Mononuclear cell (primary cell): ENCODE measurements at regions not wholly inside any gene's neighbourhood (a gene's known extent, or its start where the extent isn't known, plus 50 kb on each side); places are given as distances from the start of the nearest gene placed in this dataset.

Experiments used
- H3K27me3 ChIP-seq: 2 replicates; pipeline ENCODE4 v1.6.0; 2011; ENCODE audit warnings: low read length, control low read depth; ENCODE audit not compliant: insufficient read depth
- H3K4me1 ChIP-seq: 2 replicates; pipeline ENCODE4 v1.5.1; 2011; ENCODE audit warnings: mild to moderate bottlenecking, low read length, control low read depth; ENCODE audit not compliant: insufficient read depth
- H3K4me3 ChIP-seq: 2 replicates; pipeline ENCODE4 v1.5.1; 2011; ENCODE audit warnings: mild to moderate bottlenecking, low read length, moderate library complexity
- H3K9me3 ChIP-seq: 2 replicates; pipeline ENCODE4 v1.5.1; 2011; ENCODE audit warnings: low read depth, mild to moderate bottlenecking, control low read depth, low read length

DNA sequence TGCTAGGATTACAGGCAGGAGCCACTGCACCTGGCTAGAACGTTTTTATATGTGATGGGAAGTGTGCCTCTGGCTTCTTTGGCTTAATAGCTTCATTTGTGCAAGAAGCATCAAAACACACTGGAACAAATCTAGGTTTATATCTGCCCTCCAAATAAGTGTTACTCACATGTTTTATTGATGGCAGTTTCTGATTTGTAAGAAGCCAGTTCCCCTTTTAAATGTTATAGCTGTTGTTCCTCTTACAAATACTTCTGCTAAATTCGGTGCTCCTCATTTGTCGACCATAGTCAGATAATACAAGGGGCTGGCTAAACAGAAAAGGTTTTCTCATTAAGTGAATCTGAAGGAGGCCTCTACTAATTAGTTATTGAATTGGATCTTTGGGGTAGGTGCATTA, 307.1 kb upstream of the SEMA6D start:
- Histone ChIP-seq H3K4me3 (no peak overlapping the region), H3K27me3 (no peaks in the 10 kb centered on the region), H3K4me1 (no peaks in the 10 kb centered on the region), H3K9me3 (no peaks in the 10 kb centered on the region)

DNA sequence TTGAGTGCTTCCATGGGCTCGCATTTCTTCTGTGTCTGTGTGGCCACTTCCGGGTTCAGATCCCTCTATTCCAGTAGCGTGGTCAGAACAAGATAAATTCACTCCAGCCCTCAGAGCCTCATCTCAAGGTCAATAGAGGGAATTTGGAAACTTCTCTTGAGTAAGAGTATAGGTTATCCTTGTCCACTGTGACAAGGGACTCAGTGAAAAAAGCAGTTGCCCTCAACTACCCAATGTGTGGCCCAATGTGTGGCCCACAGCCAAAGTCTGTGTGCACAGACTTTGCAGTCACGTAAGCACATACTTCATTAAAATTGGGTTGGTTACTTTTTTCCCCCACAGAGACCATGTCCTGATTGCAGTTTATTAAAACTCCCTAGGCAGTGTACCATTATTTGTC, 305.6 kb upstream of the SEMA6D start:
- H3K27me3 ChIP-seq = no peaks in the 10 kb centered on the region
- H3K4me3 ChIP-seq = no peak overlapping the region
- H3K9me3 ChIP-seq = no peaks in the 10 kb centered on the region
- H3K4me1 ChIP-seq = no peaks in the 10 kb centered on the region

DNA sequence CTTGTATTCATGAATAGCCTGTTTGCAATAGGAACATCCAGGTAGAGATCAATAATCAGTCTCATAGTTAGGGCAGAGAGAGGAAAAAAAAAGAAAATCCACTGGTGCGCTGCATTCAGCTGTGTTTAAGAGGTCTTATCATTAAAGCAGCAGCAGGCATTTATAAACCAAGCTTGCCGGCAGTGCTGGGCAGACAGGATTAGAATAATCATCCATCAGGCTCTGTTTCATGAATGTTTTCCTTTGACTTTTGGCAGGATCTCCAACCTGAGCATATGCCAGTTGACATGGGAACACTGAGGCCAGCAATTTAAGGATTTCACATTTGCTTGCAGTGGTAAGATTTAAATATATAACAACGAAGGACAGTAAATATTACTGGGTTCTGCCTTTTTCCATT, 305.2 kb upstream of the SEMA6D start:
- H3K4me1 ChIP-seq = no peaks in the 10 kb centered on the region

DNA sequence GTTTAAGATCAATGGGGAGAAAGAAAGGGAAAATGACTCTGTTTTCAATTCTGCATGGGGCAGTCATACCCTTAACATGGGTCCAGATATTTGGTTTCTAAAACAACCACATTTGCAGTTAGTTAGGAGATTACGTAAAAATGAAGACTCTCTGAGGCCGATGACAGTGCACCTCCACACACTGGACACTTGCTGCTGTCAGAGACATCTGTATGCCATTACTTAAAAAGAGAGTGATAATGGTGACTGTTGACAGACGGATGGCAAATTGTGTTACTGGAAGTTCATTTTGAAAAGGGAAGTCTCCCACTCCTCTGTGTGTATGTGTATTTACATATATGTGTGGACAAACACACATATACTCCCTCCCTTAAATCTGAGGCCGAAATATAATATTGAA, 304.5 kb upstream of the SEMA6D start:
- Histone ChIP-seq H3K27me3 (no peaks in the 10 kb centered on the region), H3K9me3 (no peaks in the 10 kb centered on the region), H3K4me1 (no peaks in the 10 kb centered on the region), H3K4me3 (no peak overlapping the region)

More for the DNA sequence above, 305.2 kb upstream of the SEMA6D start:
- Histone ChIP-seq H3K4me3 (no peak overlapping the region), H3K9me3 (no peaks in the 10 kb centered on the region), H3K27me3 (no peaks in the 10 kb centered on the region)

DNA sequence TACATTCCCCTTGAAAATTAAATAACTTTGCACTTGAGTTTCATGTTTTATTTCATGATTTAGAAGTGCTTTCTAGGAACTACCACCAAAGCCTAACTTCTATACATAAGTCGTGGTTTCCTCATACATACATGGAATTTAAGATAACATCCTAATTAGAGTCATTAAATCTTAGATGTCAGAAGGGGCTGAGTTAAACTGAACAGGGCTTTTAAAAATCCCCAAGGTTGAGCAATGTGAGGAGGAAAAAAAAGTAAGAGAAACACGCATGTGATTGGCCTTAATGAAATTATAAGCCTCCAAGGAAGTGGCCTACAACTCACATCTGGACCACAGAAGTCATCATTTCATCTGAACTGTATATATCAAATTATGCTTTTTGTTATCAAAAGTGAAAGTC, 303.1 kb upstream of the SEMA6D start:
- Histone ChIP-seq H3K4me3 (no peak overlapping the region), H3K27me3 (no peaks in the 10 kb centered on the region)

DNA sequence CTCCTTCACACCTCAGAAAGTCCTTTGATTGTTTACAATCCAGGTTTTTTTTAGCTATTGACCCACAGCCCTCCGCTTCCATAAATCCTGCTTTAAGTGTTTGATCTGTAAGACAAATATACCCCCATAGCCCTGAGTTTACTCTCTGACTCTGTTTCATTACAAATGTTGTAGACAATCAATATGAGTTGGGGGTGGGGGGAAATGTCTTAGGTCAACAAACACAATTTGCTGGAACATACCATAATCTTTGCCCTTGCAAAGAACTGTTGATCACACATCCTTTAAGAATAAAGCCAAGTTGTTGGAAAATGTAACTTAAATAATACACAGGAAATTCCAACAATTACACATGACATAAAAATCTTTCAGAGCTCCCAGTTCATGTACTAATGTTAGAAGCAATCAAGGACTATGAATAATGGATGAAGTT, 301.8 kb upstream of the SEMA6D start:
- Histone ChIP-seq H3K4me3 (no peak overlapping the region), H3K9me3 (no peaks in the 10 kb centered on the region), H3K4me1 (no peaks in the 10 kb centered on the region), H3K27me3 (no peaks in the 10 kb centered on the region)

More for the DNA sequence above, 303.1 kb upstream of the SEMA6D start:
- Histone ChIP-seq H3K4me1 (no peaks in the 10 kb centered on the region), H3K9me3 (no peaks in the 10 kb centered on the region)

DNA sequence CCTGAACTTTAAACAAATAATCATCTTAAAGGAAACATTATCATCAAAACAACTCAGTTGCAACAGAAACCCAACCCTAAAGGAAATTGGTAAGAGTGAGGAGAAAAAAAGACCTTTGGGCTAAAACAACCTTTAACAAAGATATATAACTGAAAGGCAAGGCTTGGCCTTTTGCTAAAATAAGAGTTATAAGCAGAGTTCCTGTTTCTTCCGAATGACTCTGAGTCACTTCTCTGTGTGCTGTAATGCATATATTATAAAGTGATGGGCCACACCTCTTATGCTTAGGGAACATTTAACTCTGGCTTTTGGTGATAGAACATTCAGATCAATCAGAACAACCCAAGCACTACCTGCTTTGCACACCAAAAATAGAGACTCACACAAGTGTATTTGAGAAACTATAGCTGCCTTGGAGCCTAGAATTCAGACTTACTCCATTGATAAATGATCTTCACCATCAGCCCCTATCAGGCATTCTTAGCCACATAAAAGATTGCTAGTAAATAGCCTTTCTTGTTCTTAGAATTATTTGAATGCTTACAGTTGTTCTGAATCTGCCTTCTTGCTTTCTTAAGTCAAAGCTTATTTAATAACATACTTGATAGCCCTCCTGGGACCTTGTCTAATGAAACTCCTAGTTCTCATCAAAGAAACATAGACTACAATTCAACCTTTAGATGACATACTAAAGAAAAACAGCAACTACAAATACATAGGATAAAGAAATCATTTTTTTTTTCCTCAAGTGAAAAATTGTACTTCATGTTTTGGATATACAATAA, 294.2 kb upstream of the SEMA6D start:
- Histone ChIP-seq H3K4me1 (no peaks in the 10 kb centered on the region), H3K9me3 (no peaks in the 10 kb centered on the region), H3K27me3 (no peaks in the 10 kb centered on the region), H3K4me3 (no peak overlapping the region)

DNA sequence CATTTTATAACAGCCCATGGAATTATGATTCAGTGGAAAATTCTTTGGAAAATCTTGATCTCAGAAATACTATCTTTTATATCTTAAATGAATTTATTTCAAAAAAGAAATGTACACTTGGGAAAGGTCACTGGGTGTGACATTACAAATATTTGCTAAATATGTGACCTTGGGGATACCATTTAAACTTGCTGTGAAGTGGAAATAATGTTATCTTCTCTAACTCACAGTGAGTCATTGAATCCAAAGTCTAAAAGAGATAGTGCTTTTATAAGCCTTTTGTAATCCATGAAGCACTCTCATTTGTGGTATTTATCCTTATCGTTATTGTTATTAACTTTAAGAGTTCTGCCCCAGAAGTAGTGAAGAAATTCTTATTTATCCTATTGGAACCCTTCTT, 289.8 kb upstream of the SEMA6D start:
- H3K4me3 ChIP-seq = no peak overlapping the region
- no peaks in the 10 kb centered on the region for H3K4me1 ChIP-seq

DNA sequence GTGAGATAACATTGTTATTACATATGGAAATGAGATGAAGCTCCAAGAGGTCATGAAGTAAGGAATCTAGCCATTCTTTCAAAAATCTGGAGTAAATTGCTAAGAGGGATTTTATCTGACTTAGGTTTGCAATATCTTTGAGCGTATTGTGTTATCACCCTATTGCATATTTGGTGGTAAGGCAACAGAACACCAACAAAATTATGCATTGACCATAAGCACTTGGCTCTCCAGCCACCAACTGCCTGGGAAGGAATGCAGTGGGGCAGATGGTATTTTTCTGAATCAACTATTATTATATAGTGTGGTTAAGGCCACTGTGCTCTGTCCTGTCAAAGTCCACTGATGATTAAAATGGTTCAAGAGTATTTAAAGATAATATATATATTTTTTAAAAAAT, 287.9 kb upstream of the SEMA6D start:
- H3K27me3 ChIP-seq = no peaks in the 10 kb centered on the region
- H3K4me3 ChIP-seq = no peak overlapping the region
- no peaks in the 10 kb centered on the region for H3K4me1 ChIP-seq
- no peaks in the 10 kb centered on the region for H3K9me3 ChIP-seq

More for the DNA sequence above, 289.8 kb upstream of the SEMA6D start:
- no peaks in the 10 kb centered on the region for H3K27me3 ChIP-seq
- no peaks in the 10 kb centered on the region for H3K9me3 ChIP-seq

DNA sequence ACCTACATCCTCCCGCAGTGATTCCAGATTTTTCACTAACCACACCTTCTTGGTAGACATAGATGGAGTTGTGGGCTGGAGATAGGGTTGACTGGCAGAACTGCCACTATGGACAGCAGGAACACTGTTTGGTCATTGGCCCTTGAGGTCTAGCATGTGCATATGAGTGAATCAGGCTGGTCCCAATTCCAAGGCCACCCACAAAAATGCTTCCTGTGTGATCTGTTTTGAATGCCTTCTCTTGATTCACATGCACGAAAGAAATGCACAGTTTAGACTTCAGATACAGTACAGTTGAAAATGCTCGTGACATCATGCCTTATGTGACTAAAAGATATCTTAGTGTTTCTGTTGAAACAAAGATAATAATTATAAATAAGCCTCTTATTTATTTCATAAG, 285.8 kb upstream of the SEMA6D start:
- Histone ChIP-seq H3K4me3 (no peak overlapping the region), H3K9me3 (no peaks in the 10 kb centered on the region), H3K4me1 (no peaks in the 10 kb centered on the region)

DNA sequence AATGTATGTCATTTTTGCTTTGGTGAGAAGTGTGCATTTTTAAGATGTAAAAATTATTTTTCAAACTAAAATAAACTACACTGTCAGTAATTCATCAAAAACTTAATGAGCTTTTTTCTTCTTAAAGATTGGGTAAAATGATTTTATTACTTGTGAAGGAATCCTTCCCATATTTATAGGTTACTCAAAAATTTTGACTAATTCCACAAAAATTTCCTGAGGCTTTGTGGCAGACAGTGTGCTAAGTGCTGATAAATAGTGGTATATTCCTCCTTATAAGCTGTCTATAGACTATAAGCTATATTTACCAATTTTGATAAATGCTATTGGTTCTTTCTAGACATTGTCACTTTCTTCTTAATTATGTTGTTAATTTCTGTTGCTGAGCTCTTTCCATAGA, 284.5 kb upstream of the SEMA6D start:
- Histone ChIP-seq H3K27me3 (no peaks in the 10 kb centered on the region), H3K4me1 (no peaks in the 10 kb centered on the region), H3K4me3 (no peak overlapping the region), H3K9me3 (no peaks in the 10 kb centered on the region)

More for the DNA sequence above, 285.8 kb upstream of the SEMA6D start:
- H3K27me3 ChIP-seq = no peaks in the 10 kb centered on the region

DNA sequence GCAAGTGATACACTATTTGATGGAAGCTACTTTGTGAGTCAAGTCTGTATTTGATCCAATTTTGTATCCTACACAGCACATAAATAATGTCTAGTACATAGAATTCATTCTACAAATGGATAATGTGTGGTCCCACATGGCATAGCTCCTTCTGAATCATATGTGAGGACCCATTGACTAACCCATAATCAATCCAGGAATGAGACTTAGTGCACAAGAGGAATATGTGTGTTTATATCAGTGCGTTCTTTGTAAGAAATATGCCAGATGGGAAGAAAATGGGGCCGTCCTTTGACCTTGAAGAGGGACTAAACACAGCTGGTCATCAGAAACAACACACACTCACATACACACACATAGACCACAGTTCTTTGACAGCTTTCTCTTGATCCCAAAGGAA, 282.7 kb upstream of the SEMA6D start:
- Histone ChIP-seq H3K9me3 (no peaks in the 10 kb centered on the region), H3K4me3 (no peak overlapping the region), H3K27me3 (no peaks in the 10 kb centered on the region), H3K4me1 (no peaks in the 10 kb centered on the region)

DNA sequence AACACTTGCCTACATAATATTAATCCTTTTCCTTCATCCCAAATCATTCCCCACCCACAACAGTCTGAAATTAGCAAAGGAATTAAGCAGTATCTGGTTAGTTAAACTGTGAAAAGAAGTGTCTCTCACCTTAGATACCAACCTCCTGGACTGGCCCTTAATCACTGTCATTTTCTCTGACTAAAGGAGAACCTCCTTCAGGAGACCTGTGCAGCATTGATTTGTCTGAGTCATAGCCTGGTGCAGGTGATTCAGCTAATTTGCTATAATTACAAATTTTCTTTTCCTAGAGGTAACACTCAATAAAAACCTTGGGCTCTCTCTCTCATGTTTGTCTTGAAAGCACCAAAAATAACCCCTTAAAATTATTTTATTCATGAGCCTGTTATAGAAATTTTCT, 279.8 kb upstream of the SEMA6D start:
- Histone ChIP-seq H3K27me3 (no peaks in the 10 kb centered on the region), H3K4me3 (no peak overlapping the region), H3K4me1 (no peaks in the 10 kb centered on the region), H3K9me3 (no peaks in the 10 kb centered on the region)

DNA sequence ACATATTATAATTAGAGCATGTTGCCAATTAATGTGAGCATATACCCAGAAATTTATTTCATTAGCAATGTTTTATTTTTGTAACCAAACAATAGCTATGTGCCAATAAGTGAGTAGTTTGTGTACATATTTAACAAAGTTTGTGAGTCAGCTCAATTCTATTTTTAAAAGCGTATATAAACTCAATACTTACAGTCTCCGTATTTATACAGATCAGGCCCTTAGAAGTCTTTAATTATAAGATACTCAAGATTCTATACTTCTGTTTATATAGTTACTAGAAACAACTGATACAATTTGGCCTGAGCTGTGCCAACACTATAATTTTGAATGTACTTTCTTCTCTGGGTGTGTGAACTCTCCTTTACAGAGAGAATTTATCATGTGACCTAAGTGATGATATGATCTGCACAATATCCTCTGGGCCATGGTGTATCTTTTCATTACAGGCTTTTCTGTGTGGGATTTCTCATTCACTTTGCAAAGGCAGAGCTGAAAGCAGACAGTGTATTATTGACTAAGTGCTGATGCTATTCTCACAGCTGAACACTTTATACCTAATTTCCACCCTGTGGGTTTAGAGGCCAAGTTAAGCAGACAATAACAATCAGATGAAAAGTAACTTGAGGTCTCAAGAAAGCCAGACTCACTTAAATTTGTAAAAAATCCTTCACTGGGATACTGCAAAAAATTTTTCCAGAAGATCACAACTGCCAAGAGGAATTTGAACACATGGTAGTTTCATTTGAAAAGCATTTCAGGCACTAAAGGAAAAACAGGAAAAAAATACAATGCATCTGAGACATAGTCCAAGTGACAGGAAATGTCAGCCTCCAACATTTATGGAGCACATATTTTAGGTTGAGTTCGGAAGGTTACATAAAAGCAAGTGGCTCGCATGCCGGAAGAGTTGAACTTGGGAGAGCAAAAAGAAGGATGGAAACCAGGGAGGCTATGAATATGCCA, 277.9 kb upstream of the SEMA6D start:
- Histone ChIP-seq H3K4me3 (no peak overlapping the region), H3K27me3 (no peaks in the 10 kb centered on the region), H3K9me3 (no peaks in the 10 kb centered on the region), H3K4me1 (no peaks in the 10 kb centered on the region)

DNA sequence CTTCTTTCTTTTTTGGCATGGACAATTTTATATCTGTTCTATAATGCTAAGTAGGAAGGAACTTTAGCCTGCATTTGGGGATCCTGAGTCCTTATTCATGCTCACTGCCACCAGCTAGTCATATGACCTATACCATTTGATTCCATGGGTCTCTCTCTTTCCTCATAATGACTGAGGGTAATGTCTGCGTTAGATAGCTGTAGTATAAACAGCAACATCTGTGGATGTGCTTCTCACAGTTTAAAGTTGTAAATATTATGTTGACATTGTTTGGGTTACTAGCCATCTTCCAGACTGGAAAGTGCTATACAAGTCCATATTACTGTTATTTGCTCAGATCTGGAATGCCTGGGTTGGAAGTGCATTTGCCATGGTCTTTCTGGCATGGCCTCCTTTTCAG, 274.9 kb upstream of the SEMA6D start:
- H3K4me1 ChIP-seq = no peaks in the 10 kb centered on the region
- no peaks in the 10 kb centered on the region for H3K27me3 ChIP-seq
- H3K9me3 ChIP-seq = no peaks in the 10 kb centered on the region
- H3K4me3 ChIP-seq = no peak overlapping the region
